Esophagus (tissue), 2 donors: ENCODE measurements at regions not wholly inside any gene's neighbourhood (a gene's known extent, or its start where the extent isn't known, plus 50 kb on each side); places are given as distances from the start of the nearest gene placed in this dataset.

Experiments used
- H3K27ac ChIP-seq, 2 donors: one replicate each; pipeline ENCODE4 v1.5.1; 2013; ENCODE audit warnings: low read depth in 2 of 2, mild to moderate bottlenecking in 2 of 2, inconsistent platforms in 1 of 2, low read length in 1 of 2, moderate library complexity in 1 of 2
- H3K27me3 ChIP-seq, 2 donors: one replicate each; pipeline ENCODE4 v1.6.1; 2013; ENCODE audit warnings: low read length in 2 of 2, control low read depth in 1 of 2, mild to moderate bottlenecking in 1 of 2; ENCODE audit not compliant: insufficient read depth in 2 of 2, control insufficient read depth in 1 of 2
- H3K36me3 ChIP-seq, 2 donors: one replicate each; pipeline ENCODE4 v1.6.1; 2013; ENCODE audit warnings: low read length in 1 of 2; ENCODE audit not compliant: control insufficient read depth in 2 of 2, insufficient read depth in 2 of 2
- H3K4me1 ChIP-seq, 2 donors: one replicate each; pipeline ENCODE4 v1.6.1; 2013; ENCODE audit warnings: low read length in 1 of 2; ENCODE audit not compliant: control insufficient read depth in 2 of 2, insufficient read depth in 2 of 2
- H3K4me3 ChIP-seq, 2 donors: one replicate each; pipeline ENCODE4 v1.5.1; 2013; ENCODE audit warnings: low read length in 2 of 2, mild to moderate bottlenecking in 2 of 2, low read depth in 1 of 2, moderate library complexity in 1 of 2
- H3K9me3 ChIP-seq, 2 donors: one replicate each; pipeline ENCODE4 v1.6.1; 2013; ENCODE audit warnings: mild to moderate bottlenecking in 2 of 2, low read depth in 1 of 2, low read length in 1 of 2, moderate library complexity in 1 of 2; ENCODE audit not compliant: control insufficient read depth in 2 of 2, insufficient read depth in 1 of 2
- WGBS, 2 donors: extraction: QIAGEN DNeasy Blood & Tissue Kit; methylation state at CpG; one replicate each; pipeline ENCODE4 v1.1.7; 2013; 5-methylcytosine and 5-hydroxymethylcytosine counted together
- donor health status: healthy with polysubstance abuse.
- donor health status: Bipolar disorder and iron deficiency.

- Histone ChIP-seq H3K36me3 (no peaks in the 10 kb centered on the region), H3K27me3 (no peaks in the 10 kb centered on the region), H3K4me1 (no peaks in the 10 kb centered on the region), H3K9me3 (no peaks in the 10 kb centered on the region), H3K27ac (no peak overlapping the region), H3K4me3 (no peak overlapping the region)
- WGBS, 2 donors, result 86 to 87% methylated on average over 7 of the region's 7 CpGs
Measured at GRCh38 chr10:33721509-33721908, 387.0 kb upstream of the NRP1 start.

GRCh38 chr10:33720161-33720560 is 385.7 kb upstream of the NRP1 start:
- Histone ChIP-seq H3K4me3 (no peak overlapping the region), H3K4me1 (no peaks in the 10 kb centered on the region), H3K27ac (no peak overlapping the region), H3K27me3 (no peaks in the 10 kb centered on the region), H3K36me3 (no peaks in the 10 kb centered on the region), H3K9me3 (no peaks in the 10 kb centered on the region)
- 77 to 81% methylated on average over 2 of the region's 2 CpGs for whole genome bisulfite sequencing, 2 donors

GRCh38 chr10:33719005-33719703 is 384.7 kb upstream of the NRP1 start:
- Histone ChIP-seq H3K9me3 (no peaks in the 10 kb centered on the region), H3K4me3 (no peak overlapping the region), H3K36me3 (no peaks in the 10 kb centered on the region), H3K27ac (no peak overlapping the region), H3K27me3 (no peaks in the 10 kb centered on the region), H3K4me1 (no peaks in the 10 kb centered on the region)
- WGBS, 2 donors, result 74 to 76% methylated on average over 8 of the region's 8 CpGs

GRCh38 chr10:33716501-33717267 is 382.2 kb upstream of the NRP1 start:
- H3K4me3 ChIP-seq, result no peak overlapping the region
- H3K36me3 ChIP-seq, result no peaks in the 10 kb centered on the region
- 74 to 88% methylated on average over 2 of the region's 2 CpGs for WGBS, 2 donors
- H3K27ac ChIP-seq, result no peak overlapping the region
- no peaks in the 10 kb centered on the region for H3K4me1 ChIP-seq
- H3K9me3 ChIP-seq, result no peaks in the 10 kb centered on the region
- H3K27me3 ChIP-seq, result no peaks in the 10 kb centered on the region

GRCh38 chr10:33715303-33715975 is 381.0 kb upstream of the NRP1 start:
- no peaks in the 10 kb centered on the region for H3K36me3 ChIP-seq
- H3K27ac ChIP-seq, result no peak overlapping the region
- H3K4me3 ChIP-seq, result no peak overlapping the region
- H3K9me3 ChIP-seq, result peaks cover 0 to 2% of the 10 kb centered on the region in 2 donors
- no peaks in the 10 kb centered on the region for H3K27me3 ChIP-seq
- 81 to 83% methylated on average over 16 of the region's 16 CpGs for WGBS, 2 donors
- H3K4me1 ChIP-seq, result no peaks in the 10 kb centered on the region

- Histone ChIP-seq H3K4me1 (no peaks in the 10 kb centered on the region), H3K4me3 (no peak overlapping the region), H3K27ac (no peak overlapping the region), H3K9me3 (peaks cover 0 to 2% of the 10 kb centered on the region in 2 donors), H3K27me3 (no peaks in the 10 kb centered on the region), H3K36me3 (no peaks in the 10 kb centered on the region)
- 91 to 93% methylated on average over 7 of the region's 7 CpGs for WGBS, 2 donors
Measured at GRCh38 chr10:33712825-33713224, 378.4 kb upstream of the NRP1 start.

- 91% methylated on average over 5 of the region's 5 CpGs for WGBS, 2 donors
- H3K27ac ChIP-seq, result no peak overlapping the region
- H3K27me3 ChIP-seq, result no peaks in the 10 kb centered on the region
- H3K4me1 ChIP-seq, result no peaks in the 10 kb centered on the region
- peaks cover 0 to 2% of the 10 kb centered on the region in 2 donors for H3K9me3 ChIP-seq
- H3K36me3 ChIP-seq, result no peaks in the 10 kb centered on the region
- H3K4me3 ChIP-seq, result no peak overlapping the region
Measured at GRCh38 chr10:33710006-33710405, 375.5 kb upstream of the NRP1 start.

- Histone ChIP-seq H3K36me3 (no peaks in the 10 kb centered on the region), H3K27me3 (no peaks in the 10 kb centered on the region), H3K9me3 (peaks cover 0 to 2% of the 10 kb centered on the region in 2 donors), H3K4me3 (no peak overlapping the region), H3K27ac (no peak overlapping the region), H3K4me1 (no peaks in the 10 kb centered on the region)
- 84 to 85% methylated on average over 4 of the region's 4 CpGs for WGBS, 2 donors
Measured at GRCh38 chr10:33709008-33709753, 374.7 kb upstream of the NRP1 start.

GRCh38 chr10:33708561-33708960 is 374.1 kb upstream of the NRP1 start:
- Histone ChIP-seq H3K27ac (no peak overlapping the region), H3K9me3 (peaks cover 0 to 2% of the 10 kb centered on the region in 2 donors), H3K27me3 (no peaks in the 10 kb centered on the region), H3K4me1 (peaks cover 2 to 4% of the 10 kb centered on the region in 2 donors), H3K4me3 (no peak overlapping the region), H3K36me3 (no peaks in the 10 kb centered on the region)
- 90 to 95% methylated on average over 5 of the region's 5 CpGs for WGBS, 2 donors
